Breast epithelium (tissue), 4 donors: ENCODE measurements at regions not wholly inside any gene's neighbourhood (a gene's known extent, or its start where the extent isn't known, plus 50 kb on each side); places are given as distances from the start of the nearest gene placed in this dataset.

Experiments used
- DNase-seq, 2 donors: peaks; one replicate each; pipeline ENCODE4 v3.0.0-alpha.2; 2019; ENCODE audit warnings: low spot score in 2 of 2
- H3K27ac ChIP-seq, 2 donors: fragments of 200-600 bp; sonication (generic) in 1 of 2; one replicate each; pipeline ENCODE4 v1.5.1; 2016 to 2019; ENCODE audit warnings: mild to moderate bottlenecking in 1 of 2
- H3K27me3 ChIP-seq, 2 donors: fragments of 200-600 bp; sonication (generic) in 1 of 2; one replicate each; pipeline versions ENCODE4 v1.5.1 to v1.6.0; 2017 to 2019; ENCODE audit warnings: control low read depth in 1 of 2, mild to moderate bottlenecking in 1 of 2
- H3K36me3 ChIP-seq: fragments of 200-600 bp; one replicate; pipeline ENCODE4 v1.5.1; 2019
- H3K4me1 ChIP-seq, 2 donors: fragments of 200-600 bp; sonication (generic); one replicate each; pipeline ENCODE4 v1.5.1; 2016 to 2019; ENCODE audit warnings: control low read depth in 1 of 2
- H3K4me3 ChIP-seq, 3 donors: fragments of 200-600 bp; sonication (generic); 1 replicate in 2 of 3; 2 replicates in 1 of 3; pipeline ENCODE4 v1.5.1; 2016 to 2019; ENCODE audit warnings: mild to moderate bottlenecking in 3 of 3, moderate library complexity in 2 of 3
- H3K9me3 ChIP-seq, 2 donors: fragments of 200-600 bp; sonication (generic) in 1 of 2; one replicate each; pipeline ENCODE4 v1.5.1; 2016 to 2019; ENCODE audit warnings: control low read depth in 1 of 2
- POLR2A ChIP-seq: fragments of 450-650 bp; IDR thresholded peaks from one replicate; pipeline ENCODE4 v1.6.1; 2016; ENCODE audit warnings: antibody characterized with exemption, mild to moderate bottlenecking, moderate library complexity
- POLR2AphosphoS5 ChIP-seq, 3 donors: sonication (generic); formaldehyde crosslinking; IDR thresholded peaks; one replicate each; pipeline ENCODE4 v1.6.1; 2017; ENCODE audit warnings: antibody characterized with exemption in 3 of 3
- intact Hi-C: fragments of 100-400 bp; cut with DNase I; formaldehyde crosslinking; loops from one replicate; pipeline ENCODE4 v1.15.1; 2023; ENCODE audit warnings: low total_unique reads
- TF ChIP-seq, protein P1 (sequence below), 3 donors: fragments of 450-650 bp; IDR thresholded peaks; one replicate each; pipeline ENCODE4 v1.5.1; 2016 to 2017; ENCODE audit warnings: antibody characterized with exemption in 3 of 3, mild to moderate bottlenecking in 3 of 3, moderate library complexity in 3 of 3

DNA sequence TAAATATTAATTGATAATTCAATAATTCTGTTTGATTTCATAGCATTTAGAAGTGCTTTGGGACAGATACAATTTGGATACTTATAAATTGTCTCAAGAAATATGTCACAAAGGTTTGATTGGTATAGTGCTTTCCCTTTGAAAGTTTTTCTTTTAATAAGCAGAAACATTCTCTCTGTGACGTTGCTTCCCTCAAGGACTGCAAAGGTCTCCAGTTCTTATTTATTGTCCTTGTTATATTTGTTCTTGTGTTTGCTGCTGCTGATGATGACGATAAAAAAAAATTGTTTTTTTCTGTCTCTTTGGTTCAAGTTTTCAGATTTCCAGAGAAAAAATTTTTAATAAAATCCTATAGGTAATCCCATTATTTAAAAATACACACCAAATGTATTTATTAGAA, 176.3 kb upstream of the CLEC14A start:
- DNase-seq, result no peak
- Histone ChIP-seq H3K27me3 (no peaks in the 10 kb centered on the region), H3K27ac (no peak overlapping the region), H3K9me3 (no peaks in the 10 kb centered on the region), H3K4me1 (no peaks in the 10 kb centered on the region), H3K4me3 (no peak overlapping the region), H3K36me3 (no peaks in the 10 kb centered on the region)
- intact Hi-C loops, result no loop called here
- TF ChIP-seq, protein P1, sequence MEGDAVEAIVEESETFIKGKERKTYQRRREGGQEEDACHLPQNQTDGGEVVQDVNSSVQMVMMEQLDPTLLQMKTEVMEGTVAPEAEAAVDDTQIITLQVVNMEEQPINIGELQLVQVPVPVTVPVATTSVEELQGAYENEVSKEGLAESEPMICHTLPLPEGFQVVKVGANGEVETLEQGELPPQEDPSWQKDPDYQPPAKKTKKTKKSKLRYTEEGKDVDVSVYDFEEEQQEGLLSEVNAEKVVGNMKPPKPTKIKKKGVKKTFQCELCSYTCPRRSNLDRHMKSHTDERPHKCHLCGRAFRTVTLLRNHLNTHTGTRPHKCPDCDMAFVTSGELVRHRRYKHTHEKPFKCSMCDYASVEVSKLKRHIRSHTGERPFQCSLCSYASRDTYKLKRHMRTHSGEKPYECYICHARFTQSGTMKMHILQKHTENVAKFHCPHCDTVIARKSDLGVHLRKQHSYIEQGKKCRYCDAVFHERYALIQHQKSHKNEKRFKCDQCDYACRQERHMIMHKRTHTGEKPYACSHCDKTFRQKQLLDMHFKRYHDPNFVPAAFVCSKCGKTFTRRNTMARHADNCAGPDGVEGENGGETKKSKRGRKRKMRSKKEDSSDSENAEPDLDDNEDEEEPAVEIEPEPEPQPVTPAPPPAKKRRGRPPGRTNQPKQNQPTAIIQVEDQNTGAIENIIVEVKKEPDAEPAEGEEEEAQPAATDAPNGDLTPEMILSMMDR (IDR thresholded peaks at IDR 0.05), result no peak
- TF ChIP-seq POLR2A (no peak), POLR2AphosphoS5 (IDR thresholded peaks at IDR 0.05) (no peak)

DNA sequence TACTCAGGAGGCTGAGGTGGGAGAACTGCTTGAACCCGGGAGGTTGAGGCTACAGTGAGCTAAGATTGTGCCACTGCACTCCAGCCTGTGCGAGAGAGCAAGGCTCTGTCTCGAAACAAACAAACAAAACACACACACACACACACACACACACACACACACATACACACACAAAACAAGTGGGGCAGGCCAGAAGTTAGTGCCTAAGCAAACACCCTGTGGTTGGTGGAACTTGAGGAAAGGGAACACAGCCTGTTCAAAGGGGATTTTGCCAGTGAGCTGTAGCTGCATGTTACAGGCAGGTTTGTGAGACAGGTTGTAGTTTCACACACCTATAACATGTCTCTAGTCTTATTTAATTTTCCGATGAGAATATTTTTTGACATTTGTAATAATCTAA, 175.3 kb upstream of the CLEC14A start:
- Histone ChIP-seq H3K27me3 (no peaks in the 10 kb centered on the region), H3K27ac (no peak overlapping the region), H3K9me3 (no peaks in the 10 kb centered on the region), H3K36me3 (no peaks in the 10 kb centered on the region), H3K4me1 (no peaks in the 10 kb centered on the region), H3K4me3 (no peak overlapping the region)
- no peak for DNase-seq
- intact Hi-C loops, result no loop called here
- TF ChIP-seq, protein P1 (IDR thresholded peaks at IDR 0.05), result no peak
- no peak for TF ChIP-seq POLR2AphosphoS5 (IDR thresholded peaks at IDR 0.05)
- no peak for TF ChIP-seq POLR2A

DNA sequence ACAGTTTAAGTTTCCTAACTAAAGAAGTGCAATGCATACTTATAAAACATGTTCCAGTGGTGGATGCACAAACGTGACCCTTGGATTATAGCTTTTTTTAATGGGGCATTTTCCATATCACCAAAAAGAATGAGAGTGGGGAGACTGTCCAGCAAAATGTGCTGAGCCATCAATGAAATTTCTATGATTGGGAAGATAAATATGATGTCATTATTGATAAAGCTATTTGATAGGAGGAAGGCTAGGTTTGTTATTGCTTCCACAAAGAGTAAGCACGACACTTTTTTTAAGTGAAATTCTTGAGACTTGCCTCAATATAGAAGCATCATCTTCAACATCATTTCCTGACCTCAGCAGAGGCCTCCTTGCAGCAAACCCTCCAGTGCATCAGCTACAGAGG, 174.6 kb upstream of the CLEC14A start:
- no peak for DNase-seq
- Histone ChIP-seq H3K27ac (no peak overlapping the region), H3K36me3 (no peaks in the 10 kb centered on the region), H3K4me3 (no peak overlapping the region), H3K4me1 (no peaks in the 10 kb centered on the region), H3K27me3 (no peaks in the 10 kb centered on the region), H3K9me3 (peaks cover 0 to under 1% of the 10 kb centered on the region in 2 donors)
- intact Hi-C loops, result no loop called here
- TF ChIP-seq, protein P1 (IDR thresholded peaks at IDR 0.05), result no peak
- no peak for TF ChIP-seq POLR2A
- no peak for TF ChIP-seq POLR2AphosphoS5 (IDR thresholded peaks at IDR 0.05)

- H3K27ac ChIP-seq, result no peak overlapping the region
- peaks cover 4 to 25% of the 10 kb centered on the region in 2 donors for H3K9me3 ChIP-seq
- TF ChIP-seq, protein P1 (IDR thresholded peaks at IDR 0.05), result no peak
- no peak for TF ChIP-seq POLR2A
- TF ChIP-seq POLR2AphosphoS5 (IDR thresholded peaks at IDR 0.05), result no peak
- H3K27me3 ChIP-seq, result no peaks in the 10 kb centered on the region
- no peaks in the 10 kb centered on the region for H3K4me1 ChIP-seq
- no peaks in the 10 kb centered on the region for H3K36me3 ChIP-seq
- intact Hi-C loops, result loop anchor here (5.0 kb wide), 1 partner anchor 513 kb away; no protein-coding TSS in a partner anchor
- H3K4me3 ChIP-seq, result no peak overlapping the region
- DNase-seq, result no peak
Measured at GRCh38 chr14:38425324-38425976, 169.6 kb upstream of the CLEC14A start.

DNA sequence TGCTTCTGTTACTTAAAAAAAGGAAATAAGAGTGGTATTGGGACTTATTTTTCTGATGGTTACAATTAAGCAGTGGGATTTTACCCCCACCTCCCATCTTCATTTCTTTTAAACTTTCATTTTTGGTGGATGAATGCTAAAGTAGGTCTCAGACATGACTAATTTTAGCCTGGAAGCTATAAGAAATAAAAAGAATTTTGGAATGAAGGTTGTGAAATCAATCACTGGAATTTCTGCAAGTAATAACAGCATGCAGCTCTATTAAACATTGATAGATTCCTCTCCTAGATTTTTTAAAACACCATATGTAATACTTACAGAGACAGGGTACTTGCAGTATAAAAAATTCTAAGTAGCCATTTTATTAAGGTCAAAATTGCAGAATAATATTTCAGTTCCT, 164.2 kb upstream of the CLEC14A start:
- H3K36me3 ChIP-seq, result no peaks in the 10 kb centered on the region
- no peaks in the 10 kb centered on the region for H3K27me3 ChIP-seq
- H3K9me3 ChIP-seq, result peaks cover 0 to 31% of the 10 kb centered on the region in 2 donors
- intact Hi-C loops, result no loop called here
- H3K4me1 ChIP-seq, result no peaks in the 10 kb centered on the region
- no peak for TF ChIP-seq POLR2A
- TF ChIP-seq, protein P1 (IDR thresholded peaks at IDR 0.05), result no peak
- TF ChIP-seq POLR2AphosphoS5 (IDR thresholded peaks at IDR 0.05), result no peak
- H3K27ac ChIP-seq, result no peak overlapping the region
- H3K4me3 ChIP-seq, result no peak overlapping the region
- DNase-seq, result no peak
